Natural killer cell (primary cell): ENCODE measurements at regions not wholly inside any gene's neighbourhood (a gene's known extent, or its start where the extent isn't known, plus 50 kb on each side); places are given as distances from the start of the nearest gene placed in this dataset.
"Not testable (repeated sequence)": the region's sequence is repeated elsewhere in the genome, so short reads cannot be mapped to it uniquely, and the experiment has no call there.

Experiments used
- ATAC-seq, 3 donors: fragments of 150-1000 bp in 2 of 3; fragments of 200-7000 bp in 1 of 3; cut with Tn5 transposase; 1 replicate in 1 of 3; 2 replicates in 2 of 3; pipeline ENCODE4 v1.10.0; 2021; ENCODE audit warnings: mild to moderate bottlenecking in 2 of 3, moderate library complexity in 2 of 3
- DNase-seq, 2 donors: peaks; one replicate each; pipeline versions ENCODE4 v3.0.0 to v3.0.0-alpha.2; 2013 to 2021; ENCODE audit warnings: mixed read lengths in 1 of 2
- H3K27ac ChIP-seq: one replicate; pipeline ENCODE4 v1.5.1; 2013; ENCODE audit warnings: mild to moderate bottlenecking, low read length
- H3K27me3 ChIP-seq: one replicate; pipeline ENCODE4 v1.6.1; 2013; ENCODE audit warnings: low read length; ENCODE audit not compliant: control insufficient read depth, insufficient read depth
- H3K36me3 ChIP-seq: one replicate; pipeline ENCODE4 v1.6.1; 2013; ENCODE audit warnings: low read length; ENCODE audit not compliant: control insufficient read depth, insufficient read depth
- H3K4me1 ChIP-seq: one replicate; pipeline ENCODE4 v1.6.1; 2013; ENCODE audit warnings: low read length; ENCODE audit not compliant: control insufficient read depth, insufficient read depth
- H3K4me3 ChIP-seq: one replicate; pipeline ENCODE4 v1.5.1; 2013; ENCODE audit warnings: low read length
- H3K9me3 ChIP-seq: one replicate; pipeline ENCODE4 v1.6.1; 2013; ENCODE audit warnings: low read length; ENCODE audit not compliant: control insufficient read depth, insufficient read depth
- H3K27ac Mint-ChIP-seq, 2 donors: one replicate each; pipeline ENCODE4 v1.8.0; 2022; ENCODE audit warnings: mild to moderate bottlenecking in 2 of 2, mixed read lengths in 2 of 2, moderate library complexity in 1 of 2
- H3K27me3 Mint-ChIP-seq, 2 donors: one replicate each; pipeline ENCODE4 v1.8.0; 2022; ENCODE audit warnings: low read depth in 2 of 2, mixed read lengths in 2 of 2
- H3K36me3 Mint-ChIP-seq: one replicate; pipeline ENCODE4 v1.8.0; 2022; ENCODE audit warnings: mixed read lengths
- H3K4me1 Mint-ChIP-seq, 2 donors: one replicate each; pipeline ENCODE4 v1.8.0; 2022; ENCODE audit warnings: mixed read lengths in 2 of 2
- H3K4me3 Mint-ChIP-seq: one replicate; pipeline ENCODE4 v1.8.0; 2022; ENCODE audit warnings: mild to moderate bottlenecking, moderate library complexity, mixed read lengths
- H3K9me3 Mint-ChIP-seq, 2 donors: one replicate each; pipeline ENCODE4 v1.8.0; 2022; ENCODE audit warnings: mixed read lengths in 2 of 2
- CTCF ChIP-seq: fragments of 200-600 bp; IDR thresholded peaks from one replicate; pipeline ENCODE4 v1.8.0; 2022; ENCODE audit warnings: antibody characterized with exemption
- WGBS: methylation state at CpG from one replicate; pipeline ENCODE4 v1.1.7; 2013; ENCODE audit warnings: missing lambda C conversion rate; ENCODE audit not compliant: insufficient coverage; 5-methylcytosine and 5-hydroxymethylcytosine counted together
- intact Hi-C: fragments of 100-400 bp; cut with micrococcal nuclease; formaldehyde crosslinking; loops from one replicate; pipeline ENCODE4 v1.14.2; 2022

GRCh38 chr19:31535691-31536460 lies 186.6 kb upstream of the TSHZ3 start:
- Histone ChIP-seq H3K4me3 (no peak overlapping the region), H3K9me3 (no peaks in the 10 kb centered on the region), H3K36me3 (no peaks in the 10 kb centered on the region), H3K27ac (no peak overlapping the region), H3K4me1 (no peaks in the 10 kb centered on the region), H3K27me3 (no peaks in the 10 kb centered on the region)
- no peak overlapping the region for H3K27ac Mint-ChIP-seq
- TF ChIP-seq CTCF, result no peak
- H3K4me3 Mint-ChIP-seq, result no peak overlapping the region
- H3K36me3 Mint-ChIP-seq, result no peaks in the 10 kb centered on the region
- peaks cover 5 to 10% of the 10 kb centered on the region in 2 donors for H3K27me3 Mint-ChIP-seq
- H3K4me1 Mint-ChIP-seq, result no peaks in the 10 kb centered on the region
- intact Hi-C loops, result no loop called here
- DNase-seq (no peak), ATAC-seq (no peak)
- no peaks in the 10 kb centered on the region for H3K9me3 Mint-ChIP-seq
- 78% methylated on average over 8 of the region's 8 CpGs for WGBS

GRCh38 chr19:31537136-31537535 lies 187.9 kb upstream of the TSHZ3 start:
- Mint-ChIP-seq H3K27ac (no peak overlapping the region), H3K36me3 (no peaks in the 10 kb centered on the region), H3K4me1 (no peaks in the 10 kb centered on the region), H3K27me3 (peaks cover 11 to 18% of the 10 kb centered on the region in 2 donors), H3K4me3 (no peak overlapping the region), H3K9me3 (no peaks in the 10 kb centered on the region)
- DNase-seq (no peak), ATAC-seq (no peak)
- H3K4me1 ChIP-seq, result no peaks in the 10 kb centered on the region
- TF ChIP-seq CTCF, result no peak
- no peaks in the 10 kb centered on the region for H3K27me3 ChIP-seq
- 71% methylated on average over 1 of the region's 3 CpGs for WGBS
- no peaks in the 10 kb centered on the region for H3K36me3 ChIP-seq
- no peak overlapping the region for H3K27ac ChIP-seq
- intact Hi-C loops, result no loop called here
- H3K9me3 ChIP-seq, result no peaks in the 10 kb centered on the region
- no peak overlapping the region for H3K4me3 ChIP-seq

GRCh38 chr19:31537902-31538301 lies 188.7 kb upstream of the TSHZ3 start:
- intact Hi-C loops, H3K9me3 Mint-ChIP-seq, H3K9me3 ChIP-seq, H3K36me3 Mint-ChIP-seq, H3K4me3 Mint-ChIP-seq, H3K27ac Mint-ChIP-seq, H3K4me1 ChIP-seq, H3K27me3 ChIP-seq, H3K4me1 Mint-ChIP-seq, DNase-seq, H3K27ac ChIP-seq, H3K4me3 ChIP-seq, ATAC-seq, H3K36me3 ChIP-seq: not testable (repeated sequence)
- peaks cover 17 to 25% of the 10 kb centered on the region in 2 donors for H3K27me3 Mint-ChIP-seq
- 64% methylated on average over 3 of the region's 5 CpGs for WGBS

- Mint-ChIP-seq H3K4me1 (no peaks in the 10 kb centered on the region), H3K36me3 (no peaks in the 10 kb centered on the region), H3K27ac (no peak overlapping the region), H3K4me3 (no peak overlapping the region), H3K9me3 (no peaks in the 10 kb centered on the region), H3K27me3 (peaks cover 19 to 25% of the 10 kb centered on the region in 2 donors)
- WGBS, result 94% methylated on average over 2 of the region's 5 CpGs
- Histone ChIP-seq H3K4me1 (no peaks in the 10 kb centered on the region), H3K9me3 (no peaks in the 10 kb centered on the region), H3K36me3 (no peaks in the 10 kb centered on the region), H3K27me3 (no peaks in the 10 kb centered on the region), H3K4me3 (no peak overlapping the region), H3K27ac (no peak overlapping the region)
- DNase-seq (no peak), ATAC-seq (no peak)
- intact Hi-C loops, result no loop called here
- TF ChIP-seq CTCF, result no peak
Measured at GRCh38 chr19:31538879-31539278, 189.6 kb upstream of the TSHZ3 start.
